DND-41 (cell line): ENCODE measurements at regions not wholly inside any gene's neighbourhood (a gene's known extent, or its start where the extent isn't known, plus 50 kb on each side); places are given as distances from the start of the nearest gene placed in this dataset.

Experiments used
- EZH2 ChIP-seq: IDR thresholded peaks from 3 replicates; pipeline ENCODE4 v1.6.1; 2012; ENCODE audit warnings: borderline replicate concordance, low read depth, mild to moderate bottlenecking, moderate library complexity, low read length, inconsistent platforms; ENCODE audit not compliant: severe bottlenecking
- TF ChIP-seq, protein P1 (sequence below): IDR thresholded peaks from 2 replicates; pipeline ENCODE4 v1.5.1; 2012; ENCODE audit warnings: borderline replicate concordance, low read length, moderate library complexity, mild to moderate bottlenecking; ENCODE audit not compliant: poor library complexity, severe bottlenecking; ENCODE audit errors: extremely low read depth

DNA sequence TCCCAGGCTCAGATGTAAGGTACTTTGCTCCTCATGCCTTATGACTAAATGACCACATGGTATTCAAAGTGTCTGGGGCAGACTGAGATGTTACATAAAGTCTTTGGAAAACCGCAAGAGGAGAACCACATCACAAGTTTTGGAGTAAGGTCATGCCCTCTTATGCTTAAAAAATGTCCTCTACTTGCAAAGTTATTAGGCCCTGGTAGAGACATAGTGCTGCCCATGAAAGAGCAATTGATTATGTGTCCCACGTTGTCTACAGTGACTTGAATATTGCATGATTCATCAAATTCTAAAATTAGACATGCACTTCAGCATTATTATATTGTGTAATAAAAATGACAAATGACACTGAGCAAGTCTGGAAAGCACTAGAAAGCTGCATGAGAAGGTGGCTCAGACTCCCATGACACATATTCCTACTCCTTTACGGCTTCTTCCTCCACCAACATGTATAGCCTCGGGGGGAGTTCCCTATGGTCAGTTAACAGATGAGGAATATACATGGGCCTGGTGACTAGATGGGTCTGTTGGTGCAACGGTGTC lies 602.6 kb upstream of the VRK2 start:
- TF ChIP-seq, protein P1, sequence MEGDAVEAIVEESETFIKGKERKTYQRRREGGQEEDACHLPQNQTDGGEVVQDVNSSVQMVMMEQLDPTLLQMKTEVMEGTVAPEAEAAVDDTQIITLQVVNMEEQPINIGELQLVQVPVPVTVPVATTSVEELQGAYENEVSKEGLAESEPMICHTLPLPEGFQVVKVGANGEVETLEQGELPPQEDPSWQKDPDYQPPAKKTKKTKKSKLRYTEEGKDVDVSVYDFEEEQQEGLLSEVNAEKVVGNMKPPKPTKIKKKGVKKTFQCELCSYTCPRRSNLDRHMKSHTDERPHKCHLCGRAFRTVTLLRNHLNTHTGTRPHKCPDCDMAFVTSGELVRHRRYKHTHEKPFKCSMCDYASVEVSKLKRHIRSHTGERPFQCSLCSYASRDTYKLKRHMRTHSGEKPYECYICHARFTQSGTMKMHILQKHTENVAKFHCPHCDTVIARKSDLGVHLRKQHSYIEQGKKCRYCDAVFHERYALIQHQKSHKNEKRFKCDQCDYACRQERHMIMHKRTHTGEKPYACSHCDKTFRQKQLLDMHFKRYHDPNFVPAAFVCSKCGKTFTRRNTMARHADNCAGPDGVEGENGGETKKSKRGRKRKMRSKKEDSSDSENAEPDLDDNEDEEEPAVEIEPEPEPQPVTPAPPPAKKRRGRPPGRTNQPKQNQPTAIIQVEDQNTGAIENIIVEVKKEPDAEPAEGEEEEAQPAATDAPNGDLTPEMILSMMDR, result no peak
- no peak for TF ChIP-seq EZH2
